ENCODE measurements at regions not wholly inside any gene's neighbourhood (a gene's known extent, or its start where the extent isn't known, plus 50 kb on each side); places are given as distances from the start of the nearest gene placed in this dataset.
"Not testable (repeated sequence)": the region's sequence is repeated elsewhere in the genome, so short reads cannot be mapped to it uniquely, and the experiment has no call there.

- Histone ChIP-seq H3K9me3 (ENCODE audit: insufficient read depth, low read depth, low read length) (no peaks in the 10 kb centered on the region), H3K27ac (ENCODE audit: low read length) (no peak overlapping the region), H3K4me1 (ENCODE audit: insufficient read depth, low read length) (peaks cover 8% of the 10 kb centered on the region; the same call in 1 of the 2 replicates), H3K9ac (ENCODE audit: low read depth, low read length) (no peak overlapping the region), H3K27me3 (ENCODE audit: insufficient read depth, low read length) (peaks cover 5% of the 10 kb centered on the region; the same call in 1 of the 2 replicates), H3K4me3 (ENCODE audit: low read length) (no peak overlapping the region), H3K36me3 (ENCODE audit: insufficient read depth, low read depth, low read length) (no peaks in the 10 kb centered on the region)
These were observed 78.5 kb upstream of the PCDH8 start for GRCh38 chr13:52926971-52927370.

- H3K27ac ChIP-seq (ENCODE audit: low read length) = no peak overlapping the region
- H3K9me3 ChIP-seq (ENCODE audit: insufficient read depth, low read depth, low read length) = no peaks in the 10 kb centered on the region
- no peak overlapping the region for H3K4me3 ChIP-seq (ENCODE audit: low read length)
- peaks cover 5% of the 10 kb centered on the region; the same call in 1 of the 2 replicates for H3K27me3 ChIP-seq (ENCODE audit: insufficient read depth, low read length)
- H3K9ac ChIP-seq (ENCODE audit: low read depth, low read length) = no peak overlapping the region
- H3K4me1 ChIP-seq (ENCODE audit: insufficient read depth, low read length) = peaks cover 3% of the 10 kb centered on the region; the same call in 1 of the 2 replicates
- H3K36me3 ChIP-seq (ENCODE audit: insufficient read depth, low read depth, low read length) = no peaks in the 10 kb centered on the region
These were observed 77.4 kb upstream of the PCDH8 start for GRCh38 chr13:52925775-52926285.

GRCh38 chr13:52925251-52925650, 76.8 kb upstream of the PCDH8 start:
- H3K27me3 ChIP-seq (ENCODE audit: insufficient read depth, low read length) = peaks cover 5% of the 10 kb centered on the region; the same call in 1 of the 2 replicates
- no peaks in the 10 kb centered on the region for H3K36me3 ChIP-seq (ENCODE audit: insufficient read depth, low read depth, low read length)
- no peak overlapping the region for H3K4me3 ChIP-seq (ENCODE audit: low read length)
- H3K27ac ChIP-seq (ENCODE audit: low read length) = no peak overlapping the region
- H3K9ac ChIP-seq (ENCODE audit: low read depth, low read length) = no peak overlapping the region
- H3K4me1 ChIP-seq (ENCODE audit: insufficient read depth, low read length) = no peaks in the 10 kb centered on the region
- H3K9me3 ChIP-seq (ENCODE audit: insufficient read depth, low read depth, low read length) = no peaks in the 10 kb centered on the region

GRCh38 chr13:52924289-52925148, 76.1 kb upstream of the PCDH8 start:
- H3K4me1 ChIP-seq (ENCODE audit: insufficient read depth, low read length) = no peaks in the 10 kb centered on the region
- no peaks in the 10 kb centered on the region for H3K36me3 ChIP-seq (ENCODE audit: insufficient read depth, low read depth, low read length)
- H3K27me3 ChIP-seq (ENCODE audit: insufficient read depth, low read length) = peaks cover 5% of the 10 kb centered on the region; the same call in 1 of the 2 replicates
- no peak overlapping the region for H3K27ac ChIP-seq (ENCODE audit: low read length)
- H3K9me3 ChIP-seq (ENCODE audit: insufficient read depth, low read depth, low read length) = no peaks in the 10 kb centered on the region
- no peak overlapping the region for H3K4me3 ChIP-seq (ENCODE audit: low read length)
- H3K9ac ChIP-seq (ENCODE audit: low read depth, low read length) = no peak overlapping the region

- Histone ChIP-seq H3K9me3 (ENCODE audit: insufficient read depth, low read depth, low read length) (no peaks in the 10 kb centered on the region), H3K36me3 (ENCODE audit: insufficient read depth, low read depth, low read length) (no peaks in the 10 kb centered on the region), H3K4me3 (ENCODE audit: low read length) (no peak overlapping the region), H3K9ac (ENCODE audit: low read depth, low read length) (no peak overlapping the region), H3K4me1 (ENCODE audit: insufficient read depth, low read length) (no peaks in the 10 kb centered on the region), H3K27me3 (ENCODE audit: insufficient read depth, low read length) (no peaks in the 10 kb centered on the region), H3K27ac (ENCODE audit: low read length) (no peak overlapping the region)
These were observed 74.5 kb upstream of the PCDH8 start for GRCh38 chr13:52922961-52923360.

GRCh38 chr13:52921194-52921593, 72.8 kb upstream of the PCDH8 start:
- no peak overlapping the region for H3K27ac ChIP-seq (ENCODE audit: low read length)
- no peak overlapping the region for H3K4me3 ChIP-seq (ENCODE audit: low read length)
- H3K9me3 ChIP-seq (ENCODE audit: insufficient read depth, low read depth, low read length) = no peaks in the 10 kb centered on the region
- H3K9ac ChIP-seq (ENCODE audit: low read depth, low read length) = no peak overlapping the region
- no peaks in the 10 kb centered on the region for H3K27me3 ChIP-seq (ENCODE audit: insufficient read depth, low read length)
- no peaks in the 10 kb centered on the region for H3K36me3 ChIP-seq (ENCODE audit: insufficient read depth, low read depth, low read length)
- no peaks in the 10 kb centered on the region for H3K4me1 ChIP-seq (ENCODE audit: insufficient read depth, low read length)

GRCh38 chr13:52916486-52916990, 68.1 kb upstream of the PCDH8 start:
- Histone ChIP-seq H3K27me3 (ENCODE audit: insufficient read depth, low read length) (no peaks in the 10 kb centered on the region), H3K4me3 (ENCODE audit: low read length) (no peak overlapping the region), H3K4me1 (ENCODE audit: insufficient read depth, low read length) (no peaks in the 10 kb centered on the region), H3K27ac (ENCODE audit: low read length) (no peak overlapping the region), H3K36me3 (ENCODE audit: insufficient read depth, low read depth, low read length) (no peaks in the 10 kb centered on the region), H3K9ac (ENCODE audit: low read depth, low read length) (no peak overlapping the region), H3K9me3 (ENCODE audit: insufficient read depth, low read depth, low read length) (no peaks in the 10 kb centered on the region)

GRCh38 chr13:52911340-52911739, 62.9 kb upstream of the PCDH8 start:
- H3K4me1 ChIP-seq (ENCODE audit: insufficient read depth, low read length) = peaks cover 4% of the 10 kb centered on the region; the same call in 1 of the 2 replicates
- no peaks in the 10 kb centered on the region for H3K9me3 ChIP-seq (ENCODE audit: insufficient read depth, low read depth, low read length)
- H3K9ac ChIP-seq (ENCODE audit: low read depth, low read length) = no peak overlapping the region
- no peak overlapping the region for H3K4me3 ChIP-seq (ENCODE audit: low read length)
- H3K36me3 ChIP-seq (ENCODE audit: insufficient read depth, low read depth, low read length) = no peaks in the 10 kb centered on the region
- no peaks in the 10 kb centered on the region for H3K27me3 ChIP-seq (ENCODE audit: insufficient read depth, low read length)
- H3K27ac ChIP-seq (ENCODE audit: low read length) = no peak overlapping the region

GRCh38 chr13:52910318-52910717, 61.9 kb upstream of the PCDH8 start:
- not testable (repeated sequence) for H3K36me3 ChIP-seq (ENCODE audit: insufficient read depth, low read depth, low read length); H3K9ac ChIP-seq (ENCODE audit: low read depth, low read length); H3K27ac ChIP-seq (ENCODE audit: low read length); H3K9me3 ChIP-seq (ENCODE audit: insufficient read depth, low read depth, low read length); H3K27me3 ChIP-seq (ENCODE audit: insufficient read depth, low read length); H3K4me3 ChIP-seq (ENCODE audit: low read length)
- H3K4me1 ChIP-seq (ENCODE audit: insufficient read depth, low read length) = peaks cover 14% of the 10 kb centered on the region

GRCh38 chr13:52906122-52906903, 57.9 kb upstream of the PCDH8 start:
- H3K9me3 ChIP-seq (ENCODE audit: insufficient read depth, low read depth, low read length) = no peaks in the 10 kb centered on the region
- H3K4me3 ChIP-seq (ENCODE audit: low read length) = no peak overlapping the region; the same call in 1 of the 2 replicates
- H3K27ac ChIP-seq (ENCODE audit: low read length) = no peak overlapping the region
- no peaks in the 10 kb centered on the region for H3K36me3 ChIP-seq (ENCODE audit: insufficient read depth, low read depth, low read length)
- no peaks in the 10 kb centered on the region for H3K27me3 ChIP-seq (ENCODE audit: insufficient read depth, low read length)
- H3K9ac ChIP-seq (ENCODE audit: low read depth, low read length) = no peak overlapping the region
- H3K4me1 ChIP-seq (ENCODE audit: insufficient read depth, low read length) = peaks cover 46% of the 10 kb centered on the region

- Histone ChIP-seq H3K4me1 (ENCODE audit: insufficient read depth, low read length) (peaks cover 46% of the 10 kb centered on the region), H3K36me3 (ENCODE audit: insufficient read depth, low read depth, low read length) (no peaks in the 10 kb centered on the region), H3K9me3 (ENCODE audit: insufficient read depth, low read depth, low read length) (no peaks in the 10 kb centered on the region), H3K27ac (ENCODE audit: low read length) (no peak overlapping the region), H3K4me3 (ENCODE audit: low read length) (no peak overlapping the region; the same call in 1 of the 2 replicates), H3K9ac (ENCODE audit: low read depth, low read length) (no peak overlapping the region), H3K27me3 (ENCODE audit: insufficient read depth, low read length) (no peaks in the 10 kb centered on the region)
These were observed 57.3 kb upstream of the PCDH8 start for GRCh38 chr13:52905701-52906100.

Measured in iPS-20b (cell line).